ENCODE measurements at regions not wholly inside any gene's neighbourhood (a gene's known extent, or its start where the extent isn't known, plus 50 kb on each side); places are given as distances from the start of the nearest gene placed in this dataset.
A peak's percentile ranks its signal among the peaks of the same experiment; 100 is the strongest.

DNA sequence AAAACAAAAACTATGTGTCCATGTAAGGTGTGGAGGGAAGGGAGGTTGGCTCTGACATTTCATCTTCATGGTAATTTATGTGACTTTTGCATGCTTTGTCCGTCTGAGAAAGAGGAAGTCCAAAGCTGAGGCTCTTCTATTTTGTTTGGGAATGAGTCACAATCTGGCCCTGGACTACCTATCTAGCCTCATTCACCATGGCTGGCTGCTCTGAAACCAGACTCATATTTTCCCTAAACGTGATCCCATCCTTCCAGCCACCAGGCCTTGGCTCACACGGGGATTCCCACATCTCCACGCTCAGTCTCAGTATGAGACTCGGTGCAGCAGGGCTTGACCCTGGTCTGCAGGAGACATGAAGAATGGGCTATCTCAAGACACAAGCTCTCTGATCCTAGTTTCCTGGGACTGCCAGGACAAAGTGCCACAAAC lies 672.8 kb downstream of the ACTL7B start:
- no peak for DNase-seq

- no peak for DNase-seq
Measured at GRCh38 chr9:108182270-108182669, 673.5 kb downstream of the ACTL7B start.

- no peak for DNase-seq
Measured at GRCh38 chr9:108181441-108181840, 674.3 kb downstream of the ACTL7B start.

DNA sequence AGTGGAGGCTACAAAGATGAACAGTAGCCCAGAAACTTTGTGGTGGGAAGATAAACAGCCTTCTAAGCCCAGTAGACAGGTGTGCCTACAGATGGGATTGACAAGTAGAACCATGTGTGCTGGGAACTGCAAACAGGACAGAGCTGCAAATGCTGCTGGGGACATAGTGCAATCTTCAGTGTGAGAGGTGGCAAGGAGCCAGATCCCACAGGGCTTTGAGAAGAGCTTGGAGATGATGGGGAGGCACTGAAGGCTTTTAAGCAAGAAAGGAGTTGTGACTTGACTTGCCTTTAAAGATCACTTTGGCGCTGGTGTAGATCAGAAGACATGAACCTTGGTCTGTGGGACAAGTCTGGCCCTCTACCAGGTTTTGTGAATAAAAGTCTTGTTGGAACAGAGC lies 675.2 kb downstream of the ACTL7B start:
- no peak for DNase-seq

- DNase-seq = no peak
Measured at GRCh38 chr9:108178318-108178717, 677.5 kb downstream of the ACTL7B start.

- DNase-seq = no peak
Measured at GRCh38 chr9:108168236-108168850, 678.8 kb upstream of the KLF4 start.

- DNase-seq = no peak
Measured at GRCh38 chr9:108167136-108167900, 677.7 kb upstream of the KLF4 start.

- no peak for DNase-seq
Measured at GRCh38 chr9:108166519-108166918, 677.0 kb upstream of the KLF4 start.

- no peak for DNase-seq
Measured at GRCh38 chr9:108163321-108164005, 673.9 kb upstream of the KLF4 start.

- no peak for DNase-seq
Measured at GRCh38 chr9:108162664-108163063, 673.1 kb upstream of the KLF4 start.

GRCh38 chr9:108161503-108161902 lies 671.9 kb upstream of the KLF4 start:
- DNase-seq = no peak

- no peak for DNase-seq
Measured at GRCh38 chr9:108160706-108161355, 671.3 kb upstream of the KLF4 start.

DNA sequence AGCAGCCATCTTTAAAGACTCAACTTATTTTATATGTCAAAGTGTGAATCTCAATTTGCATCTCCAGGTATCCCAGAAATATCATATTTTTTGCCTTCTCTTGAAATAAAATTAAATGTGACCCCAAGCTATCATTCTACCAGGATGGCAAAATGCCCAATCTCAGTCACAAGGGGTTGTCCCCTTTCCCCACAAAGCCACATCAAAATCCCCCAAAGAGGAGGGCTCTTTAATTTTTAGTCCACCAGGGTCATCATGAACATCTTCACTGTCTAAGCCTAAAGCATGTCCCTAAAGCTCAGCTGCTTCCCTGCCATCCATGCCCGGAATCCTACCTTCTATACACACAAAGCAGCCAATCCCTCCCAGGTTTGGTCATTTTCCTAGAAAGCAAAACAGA lies 670.5 kb upstream of the KLF4 start:
- no peak for DNase-seq

GRCh38 chr9:108158236-108158995 lies 668.8 kb upstream of the KLF4 start:
- DNase-seq = no peak

DNA sequence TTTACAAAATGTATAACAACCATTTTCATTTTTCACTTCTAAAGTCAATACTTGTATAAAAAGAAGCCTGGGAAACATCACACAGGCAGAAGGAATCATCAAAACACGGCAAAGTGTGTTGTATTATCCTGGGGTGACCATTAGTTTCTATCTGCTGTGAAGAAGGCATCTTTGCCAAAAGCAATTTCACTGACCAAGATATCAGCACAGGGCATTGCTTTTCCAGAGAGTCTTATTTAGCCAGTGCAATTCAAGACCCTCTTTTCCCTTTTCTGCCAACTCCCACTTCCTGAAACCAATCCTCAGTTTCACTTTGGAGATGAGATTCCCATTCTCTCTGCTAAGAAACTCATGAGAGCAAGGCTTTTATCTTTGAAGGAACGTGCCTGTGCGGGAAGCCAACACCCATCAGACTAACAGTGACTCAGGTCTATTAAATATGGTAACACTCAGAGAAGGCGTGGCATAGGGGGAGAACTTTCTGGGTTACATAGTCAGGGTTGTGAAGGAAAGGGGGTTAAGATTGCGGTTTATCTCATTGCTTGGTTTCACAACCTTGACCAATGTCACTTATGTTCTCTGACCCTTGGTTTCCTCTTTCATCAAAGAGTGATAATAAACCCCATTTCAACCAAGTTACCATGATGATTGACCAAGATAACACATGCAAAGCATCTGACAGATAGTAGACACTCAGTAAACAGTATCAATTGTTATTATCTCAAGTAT lies 666.9 kb upstream of the KLF4 start:
- no peak for DNase-seq

- DNase-seq = no peak
Measured at GRCh38 chr9:108153416-108153815, 663.8 kb upstream of the KLF4 start.

- no peak for DNase-seq
Measured at GRCh38 chr9:108150736-108151586, 661.4 kb upstream of the KLF4 start.

- DNase-seq = no peak
Measured at GRCh38 chr9:108149326-108149725, 659.8 kb upstream of the KLF4 start.

DNA sequence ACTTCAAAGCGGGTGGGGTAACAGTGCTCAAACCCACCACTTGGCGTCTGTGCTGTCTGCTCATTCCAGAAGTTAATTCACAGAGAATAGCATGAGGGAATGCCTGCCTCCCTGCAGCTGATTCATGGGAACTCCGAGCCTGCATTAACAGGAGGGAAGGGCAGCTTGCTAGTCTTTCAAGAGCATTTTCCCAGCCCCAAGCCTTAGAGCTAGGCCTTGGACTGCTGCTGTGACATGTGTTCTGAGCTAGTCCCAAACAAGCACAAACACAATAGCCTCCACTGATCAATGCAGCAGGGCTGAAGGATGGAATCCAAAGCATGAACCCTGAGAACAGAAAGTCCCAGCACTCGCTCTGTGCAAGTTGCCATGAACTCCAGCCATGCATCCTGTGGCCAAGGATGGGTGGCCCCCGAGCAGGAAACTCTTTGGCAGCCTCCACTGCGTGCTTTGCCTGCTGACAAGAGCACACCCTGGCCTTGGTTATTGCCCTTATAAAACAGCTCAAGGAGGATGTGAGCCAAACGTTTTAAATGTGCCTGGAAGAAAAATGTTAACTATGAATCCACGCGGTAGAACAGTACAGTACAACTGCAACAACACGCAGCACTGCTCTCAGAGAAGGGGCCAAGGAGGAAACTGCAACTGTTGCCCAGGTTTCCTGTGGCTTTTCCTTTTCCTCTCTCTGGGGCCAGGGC lies 653.1 kb upstream of the KLF4 start:
- DNase-seq = peak; percentile 39

DNA sequence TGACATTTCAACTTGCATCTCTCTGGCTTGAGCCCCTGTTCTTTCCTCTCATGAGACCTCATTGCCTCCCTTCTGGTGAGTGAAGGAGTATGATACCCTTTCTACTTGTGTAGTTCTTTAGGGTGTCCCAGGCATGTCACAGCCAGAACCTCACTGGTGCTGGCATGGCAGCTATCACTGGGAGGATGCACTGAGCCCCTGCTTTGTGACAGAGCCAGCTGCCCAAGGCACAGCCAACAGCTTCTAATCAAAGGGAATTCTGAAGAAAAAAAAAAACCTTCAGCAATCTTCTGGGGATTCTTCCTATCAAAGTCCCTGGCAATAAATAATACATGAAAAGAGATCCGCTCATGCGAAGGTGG lies 652.6 kb upstream of the KLF4 start:
- peak; percentile 10 for DNase-seq
